AG09319 (cell line): ENCODE measurements at regions not wholly inside any gene's neighbourhood (a gene's known extent, or its start where the extent isn't known, plus 50 kb on each side); places are given as distances from the start of the nearest gene placed in this dataset.

Experiments
- DNase-seq: peaks from one replicate; pipeline ENCODE4 v3.0.0-alpha.2; 2010; ENCODE audit warnings: low read depth; ENCODE audit errors: extremely low read depth
- TF ChIP-seq, protein P1 (sequence below): IDR thresholded peaks from 2 replicates; pipeline ENCODE4 v1.5.1; 2011; ENCODE audit warnings: low read depth, mild to moderate bottlenecking, inconsistent platforms, low read length, moderate library complexity

DNA sequence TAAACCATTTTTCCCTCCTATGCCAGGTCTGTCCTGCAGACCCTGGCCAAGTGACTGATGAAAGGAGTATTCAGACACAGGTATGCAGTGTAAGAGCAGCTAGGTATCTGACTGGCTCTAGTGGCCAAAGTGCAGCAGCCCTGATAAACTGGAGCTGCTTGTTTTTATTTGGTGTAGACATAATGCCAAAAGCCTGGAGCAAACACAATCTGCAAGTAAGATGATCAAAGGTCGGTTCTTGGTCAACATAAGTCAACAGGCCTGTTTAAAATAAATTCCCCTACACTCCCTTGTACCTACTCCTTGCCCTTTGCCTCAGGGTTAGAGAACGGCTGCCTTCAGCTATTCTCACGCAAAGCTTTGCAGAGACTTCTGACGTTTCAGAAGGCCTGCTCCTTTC lies 1003.1 kb downstream of the ZPLD1 start:
- TF ChIP-seq, protein P1, sequence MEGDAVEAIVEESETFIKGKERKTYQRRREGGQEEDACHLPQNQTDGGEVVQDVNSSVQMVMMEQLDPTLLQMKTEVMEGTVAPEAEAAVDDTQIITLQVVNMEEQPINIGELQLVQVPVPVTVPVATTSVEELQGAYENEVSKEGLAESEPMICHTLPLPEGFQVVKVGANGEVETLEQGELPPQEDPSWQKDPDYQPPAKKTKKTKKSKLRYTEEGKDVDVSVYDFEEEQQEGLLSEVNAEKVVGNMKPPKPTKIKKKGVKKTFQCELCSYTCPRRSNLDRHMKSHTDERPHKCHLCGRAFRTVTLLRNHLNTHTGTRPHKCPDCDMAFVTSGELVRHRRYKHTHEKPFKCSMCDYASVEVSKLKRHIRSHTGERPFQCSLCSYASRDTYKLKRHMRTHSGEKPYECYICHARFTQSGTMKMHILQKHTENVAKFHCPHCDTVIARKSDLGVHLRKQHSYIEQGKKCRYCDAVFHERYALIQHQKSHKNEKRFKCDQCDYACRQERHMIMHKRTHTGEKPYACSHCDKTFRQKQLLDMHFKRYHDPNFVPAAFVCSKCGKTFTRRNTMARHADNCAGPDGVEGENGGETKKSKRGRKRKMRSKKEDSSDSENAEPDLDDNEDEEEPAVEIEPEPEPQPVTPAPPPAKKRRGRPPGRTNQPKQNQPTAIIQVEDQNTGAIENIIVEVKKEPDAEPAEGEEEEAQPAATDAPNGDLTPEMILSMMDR: no peak
- no peak for DNase-seq

- TF ChIP-seq, protein P1: no peak
- no peak for DNase-seq
These were observed 1005.9 kb downstream of the ZPLD1 start for GRCh38 chr3:103440539-103441203.

DNA sequence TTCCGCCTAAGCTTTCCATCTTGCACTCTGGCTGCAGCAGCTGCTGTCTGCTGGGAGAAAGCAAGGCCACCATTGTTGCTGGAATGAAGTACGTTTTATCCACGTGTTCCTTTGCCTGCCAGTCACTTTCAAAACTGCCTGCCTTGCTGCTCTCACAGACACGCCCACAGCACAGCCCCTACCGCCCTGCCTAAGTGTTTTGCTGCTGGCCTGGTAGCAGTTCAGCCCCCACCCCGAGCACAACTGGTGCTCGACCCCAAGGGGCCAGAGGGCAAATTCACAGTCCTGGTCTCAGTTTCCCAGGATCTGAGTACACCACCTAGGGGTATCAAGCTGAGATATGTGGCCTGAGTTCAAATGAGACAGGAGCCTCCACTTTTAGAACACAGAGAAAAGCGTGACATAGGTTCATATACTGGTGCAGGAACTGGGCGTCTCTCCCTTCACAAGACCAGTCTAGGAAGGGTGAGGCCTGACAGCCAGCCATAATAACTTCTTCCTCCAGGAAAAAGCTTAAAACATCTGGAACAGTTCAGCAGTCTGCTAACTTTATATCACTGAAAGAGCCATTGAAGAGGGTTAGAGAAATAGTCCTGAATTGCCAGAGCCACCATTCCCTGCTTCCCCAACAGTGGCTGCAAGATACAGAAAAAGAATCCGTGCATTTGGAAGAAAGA lies 1012.3 kb downstream of the ZPLD1 start:
- TF ChIP-seq, protein P1: no peak

GRCh38 chr3:103453152-103453551 lies 1018.3 kb downstream of the ZPLD1 start:
- TF ChIP-seq, protein P1: no peak
- no peak for DNase-seq

More for the DNA sequence above, 1012.3 kb downstream of the ZPLD1 start:
- DNase-seq: no peak

GRCh38 chr3:103459815-103460214 lies 1025.0 kb downstream of the ZPLD1 start:
- TF ChIP-seq, protein P1: no peak

DNA sequence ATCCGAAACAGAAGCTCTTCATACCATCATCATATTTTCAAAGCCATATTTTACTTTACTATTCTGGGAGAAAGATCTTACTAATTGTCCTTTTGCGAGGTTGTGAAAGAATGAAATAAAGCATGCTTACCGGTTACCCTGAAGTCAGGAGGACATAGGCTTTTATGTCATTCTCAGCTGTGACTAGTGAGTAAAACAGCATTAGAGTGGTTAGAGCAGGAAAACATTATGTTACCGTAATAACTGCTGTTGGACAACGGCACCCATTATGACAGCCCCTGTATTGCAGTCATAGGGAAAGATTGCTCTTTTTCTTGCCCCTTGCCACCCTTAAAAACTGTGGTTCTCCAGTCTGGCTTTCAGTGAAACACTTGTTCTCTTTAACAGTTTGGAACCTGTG lies 1035.7 kb downstream of the ZPLD1 start:
- DNase-seq: no peak
- TF ChIP-seq, protein P1: no peak

More at GRCh38 chr3:103459815-103460214, 1025.0 kb downstream of the ZPLD1 start:
- DNase-seq: no peak

DNA sequence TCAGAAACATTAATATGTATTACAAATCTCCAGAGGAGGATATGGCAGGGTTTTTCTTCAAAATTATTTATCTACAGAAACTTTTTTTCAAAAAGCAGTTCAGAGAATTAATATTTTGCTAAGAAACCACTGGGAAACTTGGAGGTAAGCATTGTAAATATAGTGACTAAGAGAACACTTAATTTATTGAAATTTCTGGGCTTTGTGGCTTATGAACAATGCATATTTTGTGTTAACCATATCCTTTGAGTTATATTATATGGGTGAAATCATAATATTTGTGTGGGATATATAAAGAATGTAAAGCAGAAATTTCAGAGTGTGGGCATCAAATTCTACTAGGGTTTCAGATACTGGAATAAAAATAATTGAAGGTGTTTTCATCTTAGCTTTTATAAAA lies 1059.2 kb downstream of the ZPLD1 start:
- TF ChIP-seq, protein P1: no peak
- no peak for DNase-seq
